ENCODE measurements at regions not wholly inside any gene's neighbourhood (a gene's known extent, or its start where the extent isn't known, plus 50 kb on each side); places are given as distances from the start of the nearest gene placed in this dataset.

DNA sequence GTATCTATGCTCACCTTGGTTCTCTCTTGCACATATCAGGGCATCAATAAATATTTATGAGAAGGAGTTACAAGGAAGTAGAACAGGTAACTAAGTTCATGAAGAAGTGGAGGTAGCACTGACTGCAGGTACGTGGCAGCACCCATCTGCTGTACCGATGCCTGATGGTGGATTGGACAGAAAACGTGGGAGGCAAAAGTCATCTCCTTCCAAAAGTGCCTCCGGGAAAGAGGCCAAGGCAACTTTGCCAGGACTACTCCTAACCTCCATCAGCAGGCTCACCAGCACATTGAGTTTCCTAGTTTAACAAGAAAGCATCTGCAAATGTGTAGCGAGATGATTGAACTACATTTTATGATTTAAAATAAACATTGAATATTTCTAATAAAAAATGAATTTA, 248.8 kb downstream of the ANKRD7 start:
- no peak for TF ChIP-seq SP1 (IDR thresholded peaks at IDR 0.05)
- DNase-seq (ENCODE audit: low spot score) = no peak
- H3K27me3 ChIP-seq (ENCODE audit: control insufficient read depth in 4 of 4, insufficient read depth in 4 of 4, low read length in 3 of 4) = peaks cover 0 to 2% (median 0%) of the 10 kb centered on the region in 4 donors
- no peak overlapping the region for H3K4me3 ChIP-seq (ENCODE audit: low read depth in 1 of 3, low read length in 3 of 3)
- no peak overlapping the region for H3K9ac ChIP-seq (ENCODE audit: low read depth in 1 of 2, low read length in 2 of 2)
- H3K36me3 ChIP-seq (ENCODE audit: control insufficient read depth in 4 of 4, insufficient read depth in 3 of 4, low read depth in 1 of 4, low read length in 3 of 4) = no peaks in the 10 kb centered on the region
- H3K27ac ChIP-seq (ENCODE audit: low read depth in 1 of 2, low read length in 2 of 2) = no peak overlapping the region
- no peaks in the 10 kb centered on the region for H3K4me1 ChIP-seq (ENCODE audit: control insufficient read depth in 4 of 4, insufficient read depth in 4 of 4, low read length in 3 of 4)
- 75% methylated on average over 5 of the region's 5 CpGs for WGBS
- H3K9me3 ChIP-seq (ENCODE audit: control insufficient read depth in 4 of 4, low read length in 3 of 4) = no peaks in the 10 kb centered on the region

GRCh38 chr7:118476036-118476435, 251.5 kb downstream of the ANKRD7 start:
- H3K9me3 ChIP-seq (ENCODE audit: control insufficient read depth in 4 of 4, low read length in 3 of 4) = peaks cover 0 to 3% (median 0%) of the 10 kb centered on the region in 4 donors
- peaks cover 0 to 2% (median 0%) of the 10 kb centered on the region in 4 donors for H3K27me3 ChIP-seq (ENCODE audit: control insufficient read depth in 4 of 4, insufficient read depth in 4 of 4, low read length in 3 of 4)
- no peaks in the 10 kb centered on the region for H3K36me3 ChIP-seq (ENCODE audit: control insufficient read depth in 4 of 4, insufficient read depth in 3 of 4, low read depth in 1 of 4, low read length in 3 of 4)
- DNase-seq (ENCODE audit: low spot score) = no peak
- no peak overlapping the region for H3K9ac ChIP-seq (ENCODE audit: low read depth in 1 of 2, low read length in 2 of 2)
- WGBS = 55% methylated on average over 2 of the region's 2 CpGs
- no peaks in the 10 kb centered on the region for H3K4me1 ChIP-seq (ENCODE audit: control insufficient read depth in 4 of 4, insufficient read depth in 4 of 4, low read length in 3 of 4)
- TF ChIP-seq YY1 (IDR thresholded peaks at IDR 0.05) = no peak
- TF ChIP-seq RAD21 (IDR thresholded peaks at IDR 0.05) = no peak
- TF ChIP-seq, protein P1, sequence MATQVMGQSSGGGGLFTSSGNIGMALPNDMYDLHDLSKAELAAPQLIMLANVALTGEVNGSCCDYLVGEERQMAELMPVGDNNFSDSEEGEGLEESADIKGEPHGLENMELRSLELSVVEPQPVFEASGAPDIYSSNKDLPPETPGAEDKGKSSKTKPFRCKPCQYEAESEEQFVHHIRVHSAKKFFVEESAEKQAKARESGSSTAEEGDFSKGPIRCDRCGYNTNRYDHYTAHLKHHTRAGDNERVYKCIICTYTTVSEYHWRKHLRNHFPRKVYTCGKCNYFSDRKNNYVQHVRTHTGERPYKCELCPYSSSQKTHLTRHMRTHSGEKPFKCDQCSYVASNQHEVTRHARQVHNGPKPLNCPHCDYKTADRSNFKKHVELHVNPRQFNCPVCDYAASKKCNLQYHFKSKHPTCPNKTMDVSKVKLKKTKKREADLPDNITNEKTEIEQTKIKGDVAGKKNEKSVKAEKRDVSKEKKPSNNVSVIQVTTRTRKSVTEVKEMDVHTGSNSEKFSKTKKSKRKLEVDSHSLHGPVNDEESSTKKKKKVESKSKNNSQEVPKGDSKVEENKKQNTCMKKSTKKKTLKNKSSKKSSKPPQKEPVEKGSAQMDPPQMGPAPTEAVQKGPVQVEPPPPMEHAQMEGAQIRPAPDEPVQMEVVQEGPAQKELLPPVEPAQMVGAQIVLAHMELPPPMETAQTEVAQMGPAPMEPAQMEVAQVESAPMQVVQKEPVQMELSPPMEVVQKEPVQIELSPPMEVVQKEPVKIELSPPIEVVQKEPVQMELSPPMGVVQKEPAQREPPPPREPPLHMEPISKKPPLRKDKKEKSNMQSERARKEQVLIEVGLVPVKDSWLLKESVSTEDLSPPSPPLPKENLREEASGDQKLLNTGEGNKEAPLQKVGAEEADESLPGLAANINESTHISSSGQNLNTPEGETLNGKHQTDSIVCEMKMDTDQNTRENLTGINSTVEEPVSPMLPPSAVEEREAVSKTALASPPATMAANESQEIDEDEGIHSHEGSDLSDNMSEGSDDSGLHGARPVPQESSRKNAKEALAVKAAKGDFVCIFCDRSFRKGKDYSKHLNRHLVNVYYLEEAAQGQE (IDR thresholded peaks at IDR 0.05) = no peak
- no peak for TF ChIP-seq NR2F2 (IDR thresholded peaks at IDR 0.05)
- no peak for TF ChIP-seq FOXA2 (IDR thresholded peaks at IDR 0.05)
- TF ChIP-seq HNF4G (IDR thresholded peaks at IDR 0.05) = no peak
- TF ChIP-seq HNF4A (conservative IDR thresholded peaks at IDR 0.05) = no peak
- no peak for TF ChIP-seq TAF1 (conservative IDR thresholded peaks at IDR 0.05)
- TF ChIP-seq FOXA1 (IDR thresholded peaks at IDR 0.05) = no peak
- no peak for TF ChIP-seq JUND (IDR thresholded peaks at IDR 0.05)
- TF ChIP-seq GABPA (IDR thresholded peaks at IDR 0.05 in 1 of 2, conservative IDR thresholded peaks at IDR 0.05 in 1 of 2) = no peak
- TF ChIP-seq ATF3 (IDR thresholded peaks at IDR 0.05) = no peak
- TF ChIP-seq, protein P2, sequence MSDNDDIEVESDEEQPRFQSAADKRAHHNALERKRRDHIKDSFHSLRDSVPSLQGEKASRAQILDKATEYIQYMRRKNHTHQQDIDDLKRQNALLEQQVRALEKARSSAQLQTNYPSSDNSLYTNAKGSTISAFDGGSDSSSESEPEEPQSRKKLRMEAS (IDR thresholded peaks at IDR 0.05) = no peak
- H3K4me3 ChIP-seq (ENCODE audit: low read depth in 1 of 3, low read length in 3 of 3) = no peak overlapping the region
- H3K27ac ChIP-seq (ENCODE audit: low read depth in 1 of 2, low read length in 2 of 2) = no peak overlapping the region

DNA sequence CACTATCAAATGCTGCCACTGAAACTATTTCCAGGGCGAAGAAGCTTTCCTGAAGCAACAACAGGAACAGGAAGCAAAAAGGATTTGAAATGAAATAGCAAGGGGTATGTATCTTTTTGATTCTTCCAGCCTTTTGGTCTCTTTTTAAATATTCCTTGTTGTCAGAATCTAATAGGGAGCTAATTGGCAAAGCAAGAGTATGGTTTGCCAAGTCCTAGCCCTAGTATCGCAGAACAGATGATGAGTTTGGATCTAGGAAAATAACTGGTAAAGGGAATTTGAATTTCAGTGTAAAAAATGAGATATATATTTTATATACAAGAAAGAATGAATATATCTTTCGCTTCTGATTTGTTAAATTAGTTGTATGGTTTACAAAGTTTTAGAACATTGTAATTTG, 252.5 kb downstream of the ANKRD7 start:
- Histone ChIP-seq H3K9ac (ENCODE audit: low read depth in 1 of 2, low read length in 2 of 2) (no peak overlapping the region), H3K27ac (ENCODE audit: low read depth in 1 of 2, low read length in 2 of 2) (no peak overlapping the region), H3K4me1 (ENCODE audit: control insufficient read depth in 4 of 4, insufficient read depth in 4 of 4, low read length in 3 of 4) (no peaks in the 10 kb centered on the region), H3K4me3 (ENCODE audit: low read depth in 1 of 3, low read length in 3 of 3) (no peak overlapping the region), H3K36me3 (ENCODE audit: control insufficient read depth in 4 of 4, insufficient read depth in 3 of 4, low read depth in 1 of 4, low read length in 3 of 4) (no peaks in the 10 kb centered on the region), H3K9me3 (ENCODE audit: control insufficient read depth in 4 of 4, low read length in 3 of 4) (peaks cover 0 to 9% (median 0%) of the 10 kb centered on the region in 4 donors), H3K27me3 (ENCODE audit: control insufficient read depth in 4 of 4, insufficient read depth in 4 of 4, low read length in 3 of 4) (peaks cover 0 to 2% (median 0%) of the 10 kb centered on the region in 4 donors)
- TF ChIP-seq YY1 (IDR thresholded peaks at IDR 0.05) (no peak), EGR1 (IDR thresholded peaks at IDR 0.05; ENCODE audit: low read depth in 2 of 2) (no peak), RAD21 (IDR thresholded peaks at IDR 0.05) (no peak), HNF4A (conservative IDR thresholded peaks at IDR 0.05) (no peak), JUND (IDR thresholded peaks at IDR 0.05) (no peak), FOXA1 (IDR thresholded peaks at IDR 0.05) (no peak), FOXA2 (IDR thresholded peaks at IDR 0.05) (no peak), GABPA (IDR thresholded peaks at IDR 0.05 in 1 of 2, conservative IDR thresholded peaks at IDR 0.05 in 1 of 2) (no peak)
- TF ChIP-seq, protein P2 (IDR thresholded peaks at IDR 0.05) = no peak
- no peak for DNase-seq (ENCODE audit: low spot score)
- WGBS = 70% methylated on average over 3 of the region's 3 CpGs

All from liver (tissue), 7 donors.